Activated CD8-positive, alpha-beta memory T cell treated with anti-CD3 and anti-CD28 coated beads for 48 hours (primary cell): ENCODE measurements at regions not wholly inside any gene's neighbourhood (a gene's known extent, or its start where the extent isn't known, plus 50 kb on each side); places are given as distances from the start of the nearest gene placed in this dataset.
"Not testable (repeated sequence)": the region's sequence is repeated elsewhere in the genome, so short reads cannot be mapped to it uniquely, and the experiment has no call there.

ENCODE experiments used
- DNase-seq, 3 experiments: peaks; one replicate each; pipeline ENCODE4 v3.0.0-alpha.2; 2020; ENCODE audit warnings: low read depth in 2 of 3, low spot score in 2 of 3

GRCh38 chr6:164408868-164409267 lies 900.5 kb downstream of the C6orf118 start:
- DNase-seq: no peak

GRCh38 chr6:164404812-164405488 lies 904.5 kb downstream of the C6orf118 start:
- DNase-seq: no peak

- DNase-seq: no peak
Observed at GRCh38 chr6:164401871-164402270, 907.5 kb downstream of the C6orf118 start.

GRCh38 chr6:164398647-164399046 lies 910.8 kb downstream of the C6orf118 start:
- DNase-seq: no peak

- no peak for DNase-seq
Observed at GRCh38 chr6:164396071-164397047, 913.0 kb downstream of the C6orf118 start.

GRCh38 chr6:164379795-164380194 lies 929.6 kb downstream of the C6orf118 start:
- no peak for DNase-seq

GRCh38 chr6:164378330-164378729 lies 931.1 kb downstream of the C6orf118 start:
- DNase-seq: no peak

- no peak for DNase-seq
Observed at GRCh38 chr6:164377348-164377918, 932.0 kb downstream of the C6orf118 start.

GRCh38 chr6:164370773-164371172 lies 938.6 kb downstream of the C6orf118 start:
- no peak for DNase-seq

- no peak for DNase-seq
Observed at GRCh38 chr6:164359441-164359840, 944.9 kb downstream of the QKI start.

- no peak for DNase-seq
Observed at GRCh38 chr6:164359036-164359435, 944.5 kb downstream of the QKI start.

GRCh38 chr6:164356814-164357213 lies 942.3 kb downstream of the QKI start:
- DNase-seq: no peak

GRCh38 chr6:164347455-164347854 lies 932.9 kb downstream of the QKI start:
- DNase-seq: no peak

GRCh38 chr6:164346631-164347030 lies 932.1 kb downstream of the QKI start:
- no peak for DNase-seq

- DNase-seq: no peak
Observed at GRCh38 chr6:164345806-164346496, 931.4 kb downstream of the QKI start.

GRCh38 chr6:164345327-164345726 lies 930.8 kb downstream of the QKI start:
- no peak for DNase-seq

GRCh38 chr6:164344801-164345291 lies 930.3 kb downstream of the QKI start:
- no peak for DNase-seq

- DNase-seq: not testable (repeated sequence)
Observed at GRCh38 chr6:164339442-164339841, 924.9 kb downstream of the QKI start.

GRCh38 chr6:164337925-164338397 lies 923.4 kb downstream of the QKI start:
- no peak for DNase-seq

- no peak for DNase-seq
Observed at GRCh38 chr6:164337024-164337924, 922.8 kb downstream of the QKI start.
